ENCODE measurements at regions not wholly inside any gene's neighbourhood (a gene's known extent, or its start where the extent isn't known, plus 50 kb on each side); places are given as distances from the start of the nearest gene placed in this dataset.

DNA sequence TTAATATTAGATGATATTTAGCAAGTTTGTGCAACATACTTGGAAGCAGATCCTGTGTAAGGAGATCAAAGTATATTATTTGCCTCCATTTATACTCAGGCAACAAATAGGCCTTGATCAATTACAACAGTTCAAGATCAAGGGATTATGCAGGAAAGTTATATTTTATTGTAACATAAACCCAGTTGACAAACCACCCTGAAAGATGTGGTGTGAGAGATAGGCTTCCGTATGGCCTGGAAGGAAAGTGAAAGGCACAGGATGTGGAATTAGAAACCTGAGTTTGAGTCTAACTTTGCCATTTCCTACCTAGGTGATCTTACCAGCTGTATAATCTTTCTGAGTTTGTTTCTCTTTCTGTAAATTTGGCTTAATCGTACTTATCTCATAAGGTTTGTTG is 284.1 kb downstream of the BMP4 start:
- Histone ChIP-seq H3K4me3 (replicated peaks in 1 of 3; ENCODE audit: low read depth in 2 of 3, low read length in 3 of 3) (no peak overlapping the region), H3K79me2 (ENCODE audit: insufficient read depth, low read length) (no peaks in the 10 kb centered on the region), H3K9ac (ENCODE audit: insufficient read depth, low read length, poor library complexity, severe bottlenecking) (no peak overlapping the region), H3K4me2 (replicated peaks; ENCODE audit: extremely low read depth, low read length, poor library complexity, severe bottlenecking) (no peak overlapping the region), H3K36me3 (replicated peaks in 1 of 2; ENCODE audit: control insufficient read depth in 1 of 2, insufficient read depth in 2 of 2, low read length in 2 of 2) (no peaks in the 10 kb centered on the region), H3K9me3 (replicated peaks in 1 of 2; ENCODE audit: control insufficient read depth in 1 of 2, insufficient read depth in 1 of 2, low read length in 2 of 2) (peaks cover 0 to 6% of the 10 kb centered on the region in 2 donors), H2AFZ (ENCODE audit: insufficient read depth, low read depth, low read length, poor library complexity, severe bottlenecking) (no peak overlapping the region), H3K4me1 (ENCODE audit: control insufficient read depth in 1 of 2, insufficient read depth in 2 of 2, low read length in 2 of 2) (no peaks in the 10 kb centered on the region), H3K27ac (ENCODE audit: low read depth in 1 of 2, low read length in 2 of 2) (no peak overlapping the region), H4K20me1 (ENCODE audit: insufficient read depth, low read length) (no peaks in the 10 kb centered on the region), H3K27me3 (ENCODE audit: control insufficient read depth in 2 of 2, insufficient read depth in 2 of 2, low read length in 2 of 2) (no peaks in the 10 kb centered on the region)
- Mint-ChIP-seq H3K27ac (no peak overlapping the region), H3K4me3 (no peak overlapping the region), H3K9me3 (peaks cover 0 to 8% (median 3%) of the 10 kb centered on the region in 7 donors), H3K27me3 (ENCODE audit: low read depth in 3 of 3) (peaks cover 0 to 6% (median 0%) of the 10 kb centered on the region in 3 donors), H3K4me1 (no peaks in the 10 kb centered on the region), H3K36me3 (no peaks in the 10 kb centered on the region)
- no peak for DNase-seq
- no CpG with 5 or more reads among the region's 2 CpGs for WGBS (ENCODE audit: insufficient coverage)
- TF ChIP-seq, protein P1, sequence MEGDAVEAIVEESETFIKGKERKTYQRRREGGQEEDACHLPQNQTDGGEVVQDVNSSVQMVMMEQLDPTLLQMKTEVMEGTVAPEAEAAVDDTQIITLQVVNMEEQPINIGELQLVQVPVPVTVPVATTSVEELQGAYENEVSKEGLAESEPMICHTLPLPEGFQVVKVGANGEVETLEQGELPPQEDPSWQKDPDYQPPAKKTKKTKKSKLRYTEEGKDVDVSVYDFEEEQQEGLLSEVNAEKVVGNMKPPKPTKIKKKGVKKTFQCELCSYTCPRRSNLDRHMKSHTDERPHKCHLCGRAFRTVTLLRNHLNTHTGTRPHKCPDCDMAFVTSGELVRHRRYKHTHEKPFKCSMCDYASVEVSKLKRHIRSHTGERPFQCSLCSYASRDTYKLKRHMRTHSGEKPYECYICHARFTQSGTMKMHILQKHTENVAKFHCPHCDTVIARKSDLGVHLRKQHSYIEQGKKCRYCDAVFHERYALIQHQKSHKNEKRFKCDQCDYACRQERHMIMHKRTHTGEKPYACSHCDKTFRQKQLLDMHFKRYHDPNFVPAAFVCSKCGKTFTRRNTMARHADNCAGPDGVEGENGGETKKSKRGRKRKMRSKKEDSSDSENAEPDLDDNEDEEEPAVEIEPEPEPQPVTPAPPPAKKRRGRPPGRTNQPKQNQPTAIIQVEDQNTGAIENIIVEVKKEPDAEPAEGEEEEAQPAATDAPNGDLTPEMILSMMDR (IDR thresholded peaks at IDR 0.05) = no peak
- intact Hi-C loops (cut with micrococcal nuclease) = no loop called here

DNA sequence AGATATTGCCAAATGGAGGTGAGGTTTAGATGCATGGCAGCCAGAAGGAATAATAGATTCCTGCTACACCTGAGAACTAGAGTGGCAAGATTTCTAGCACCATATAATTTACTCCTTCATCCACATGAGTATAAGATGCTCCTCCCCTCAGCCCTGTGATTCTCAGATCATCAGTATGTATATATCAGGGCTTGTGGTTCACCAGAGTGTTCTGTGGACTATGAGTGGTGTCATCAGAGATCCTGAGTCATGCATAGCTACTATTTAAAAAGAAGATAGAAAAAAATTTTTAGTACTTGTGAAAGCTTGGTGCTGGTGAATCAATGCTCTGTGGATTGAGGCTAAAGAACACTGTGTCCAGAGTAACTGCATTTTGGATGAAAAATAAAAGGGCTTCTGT is 285.9 kb downstream of the BMP4 start:
- no peaks in the 10 kb centered on the region for H3K36me3 Mint-ChIP-seq
- no peak overlapping the region for H3K27ac ChIP-seq (ENCODE audit: low read depth in 1 of 2, low read length in 2 of 2)
- peaks cover 0 to 9% of the 10 kb centered on the region in 2 donors for H3K9me3 ChIP-seq (replicated peaks in 1 of 2; ENCODE audit: control insufficient read depth in 1 of 2, insufficient read depth in 1 of 2, low read length in 2 of 2)
- H4K20me1 ChIP-seq (ENCODE audit: insufficient read depth, low read length) = no peaks in the 10 kb centered on the region
- H3K27me3 Mint-ChIP-seq (ENCODE audit: low read depth in 3 of 3) = peaks cover 0 to 4% (median 0%) of the 10 kb centered on the region in 3 donors
- no peak overlapping the region for H2AFZ ChIP-seq (ENCODE audit: insufficient read depth, low read depth, low read length, poor library complexity, severe bottlenecking)
- DNase-seq = no peak
- intact Hi-C loops (cut with micrococcal nuclease) = no loop called here
- H3K9ac ChIP-seq (ENCODE audit: insufficient read depth, low read length, poor library complexity, severe bottlenecking) = no peak overlapping the region
- no peaks in the 10 kb centered on the region for H3K36me3 ChIP-seq (replicated peaks in 1 of 2; ENCODE audit: control insufficient read depth in 1 of 2, insufficient read depth in 2 of 2, low read length in 2 of 2)
- H3K4me1 ChIP-seq (ENCODE audit: control insufficient read depth in 1 of 2, insufficient read depth in 2 of 2, low read length in 2 of 2) = no peaks in the 10 kb centered on the region
- H3K4me3 Mint-ChIP-seq = no peak overlapping the region
- H3K4me2 ChIP-seq (replicated peaks; ENCODE audit: extremely low read depth, low read length, poor library complexity, severe bottlenecking) = no peak overlapping the region
- H3K79me2 ChIP-seq (ENCODE audit: insufficient read depth, low read length) = no peaks in the 10 kb centered on the region
- H3K27me3 ChIP-seq (ENCODE audit: control insufficient read depth in 2 of 2, insufficient read depth in 2 of 2, low read length in 2 of 2) = no peaks in the 10 kb centered on the region
- no peak overlapping the region for H3K27ac Mint-ChIP-seq
- no peaks in the 10 kb centered on the region for H3K4me1 Mint-ChIP-seq
- TF ChIP-seq, protein P1 (IDR thresholded peaks at IDR 0.05) = no peak
- no peak overlapping the region for H3K4me3 ChIP-seq (replicated peaks in 1 of 3; ENCODE audit: low read depth in 2 of 3, low read length in 3 of 3)
- H3K9me3 Mint-ChIP-seq = peaks cover 0 to 13% (median 4%) of the 10 kb centered on the region in 7 donors

All from CD14-positive monocyte (primary cell).